ENCODE measurements at regions not wholly inside any gene's neighbourhood (a gene's known extent, or its start where the extent isn't known, plus 50 kb on each side); places are given as distances from the start of the nearest gene placed in this dataset.
"Not testable (repeated sequence)": the region's sequence is repeated elsewhere in the genome, so short reads cannot be mapped to it uniquely, and the experiment has no call there.

GRCh38 chr17:16836315-16836915, 135.5 kb downstream of the TNFRSF13B start:
- H3K27ac ChIP-seq = not testable (repeated sequence)

DNA sequence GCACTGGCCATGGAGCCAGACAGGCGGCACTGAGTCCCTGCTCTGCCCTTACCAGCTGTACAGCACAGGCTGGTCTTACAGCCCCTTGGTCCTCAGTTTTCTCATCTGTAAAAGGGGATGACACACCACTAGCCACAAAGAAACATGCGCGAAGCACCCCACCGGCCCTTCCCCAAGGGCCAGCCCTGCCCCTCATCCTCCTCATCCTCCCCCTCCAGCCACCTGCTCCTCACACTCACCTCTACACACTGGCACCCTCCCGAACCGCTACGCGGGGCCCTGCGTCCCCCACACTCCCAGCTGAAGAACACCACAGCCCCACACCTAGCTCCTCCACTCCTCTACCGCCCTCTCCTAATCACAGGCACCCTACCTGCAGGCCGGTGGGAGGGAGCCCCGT, 138.4 kb downstream of the TNFRSF13B start:
- H3K27ac ChIP-seq = not testable (repeated sequence)

DNA sequence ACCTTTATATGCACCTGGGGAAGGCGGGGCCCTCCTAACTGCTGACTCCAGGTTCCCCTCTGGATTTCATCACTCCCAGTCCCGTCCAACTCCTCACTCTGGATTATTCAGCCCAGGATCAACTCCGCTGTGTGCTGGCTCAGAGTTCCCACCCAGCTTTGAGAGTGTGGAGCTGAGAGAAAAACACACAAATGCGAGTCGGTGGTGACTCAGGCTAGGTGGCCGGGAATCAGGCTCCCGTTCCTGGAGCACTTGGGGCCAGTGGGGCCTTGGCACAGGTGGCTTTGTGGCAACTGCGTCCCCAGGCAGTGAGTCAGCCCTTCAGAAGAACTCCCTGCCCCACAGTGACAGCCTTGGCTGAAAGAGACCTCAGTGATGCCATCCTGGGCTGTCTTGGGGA, 139.1 kb downstream of the TNFRSF13B start:
- H3K27ac ChIP-seq = not testable (repeated sequence)

DNA sequence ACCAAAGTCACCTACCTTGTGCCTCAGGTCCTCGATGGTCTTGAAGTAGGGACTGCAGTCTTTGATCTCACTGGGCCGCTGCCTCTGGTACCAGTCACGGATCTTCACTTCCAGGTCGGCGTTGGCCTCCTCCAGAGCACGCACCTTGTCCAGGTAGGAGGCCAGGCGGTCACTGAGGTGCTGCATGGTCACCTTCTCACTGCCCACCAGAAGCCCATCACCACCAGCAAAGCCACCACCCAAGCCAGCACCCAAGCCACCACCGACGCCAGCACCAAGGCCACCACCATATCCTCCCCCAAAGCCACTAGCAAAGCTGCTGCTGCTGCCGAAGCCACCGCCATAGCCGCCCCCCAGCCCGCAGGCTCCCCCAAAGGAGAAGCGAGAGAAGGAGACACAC, 139.7 kb downstream of the TNFRSF13B start:
- H3K27ac ChIP-seq = not testable (repeated sequence)

DNA sequence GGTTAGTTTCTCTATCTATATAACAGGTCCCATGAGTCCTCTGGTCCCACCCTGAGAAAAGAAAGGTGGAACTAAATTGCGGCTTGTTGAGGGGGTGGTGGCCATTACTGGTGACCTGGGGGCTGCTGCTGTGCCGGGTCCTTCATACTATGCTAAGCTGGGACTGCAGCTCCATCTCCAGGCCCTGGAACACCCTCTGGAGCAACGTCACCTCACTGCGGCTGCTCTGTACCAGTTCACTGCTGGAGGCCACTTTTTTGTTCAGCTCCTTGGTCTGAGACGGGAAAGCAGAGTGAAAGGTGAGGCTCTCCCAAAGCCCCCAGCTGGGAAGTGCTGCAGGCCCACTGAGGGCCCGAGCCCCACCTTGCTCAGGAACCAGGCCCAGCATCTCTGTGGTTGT, 140.7 kb downstream of the CCDC144A start:
- H3K27ac ChIP-seq = not testable (repeated sequence)

- H3K27ac ChIP-seq = not testable (repeated sequence)
Measured at GRCh38 chr17:16830219-16830618, 140.2 kb downstream of the CCDC144A start.
